ENCODE measurements at regions not wholly inside any gene's neighbourhood (a gene's known extent, or its start where the extent isn't known, plus 50 kb on each side); places are given as distances from the start of the nearest gene placed in this dataset.
A peak's percentile ranks its signal among the peaks of the same experiment; 100 is the strongest.

DNA sequence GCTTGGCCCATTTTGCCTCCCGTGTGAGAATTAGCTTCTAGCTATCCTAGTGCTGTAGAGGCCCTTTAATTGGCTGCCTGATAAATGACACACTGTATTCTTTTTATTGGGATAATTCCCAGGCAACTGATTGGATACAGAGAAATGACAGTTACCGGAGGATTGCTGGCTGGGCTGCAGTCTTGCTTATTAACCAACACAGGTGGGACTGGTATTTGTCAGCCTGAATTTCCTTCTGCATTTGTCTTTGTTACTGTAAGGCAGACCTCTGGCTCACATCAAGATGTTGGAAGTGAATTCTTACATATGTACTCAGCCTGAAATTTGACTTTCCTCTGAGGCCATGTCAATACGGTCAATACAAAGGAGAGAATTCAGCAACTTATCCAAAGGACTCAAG is 650.8 kb upstream of the SOX9 start:
- H3K27ac Mint-ChIP-seq = no peak overlapping the region
- H3K27me3 Mint-ChIP-seq (ENCODE audit: low read depth) = peaks cover 3% of the 10 kb centered on the region
- peaks cover 6% of the 10 kb centered on the region for H3K4me1 Mint-ChIP-seq
- TF ChIP-seq, protein P1, sequence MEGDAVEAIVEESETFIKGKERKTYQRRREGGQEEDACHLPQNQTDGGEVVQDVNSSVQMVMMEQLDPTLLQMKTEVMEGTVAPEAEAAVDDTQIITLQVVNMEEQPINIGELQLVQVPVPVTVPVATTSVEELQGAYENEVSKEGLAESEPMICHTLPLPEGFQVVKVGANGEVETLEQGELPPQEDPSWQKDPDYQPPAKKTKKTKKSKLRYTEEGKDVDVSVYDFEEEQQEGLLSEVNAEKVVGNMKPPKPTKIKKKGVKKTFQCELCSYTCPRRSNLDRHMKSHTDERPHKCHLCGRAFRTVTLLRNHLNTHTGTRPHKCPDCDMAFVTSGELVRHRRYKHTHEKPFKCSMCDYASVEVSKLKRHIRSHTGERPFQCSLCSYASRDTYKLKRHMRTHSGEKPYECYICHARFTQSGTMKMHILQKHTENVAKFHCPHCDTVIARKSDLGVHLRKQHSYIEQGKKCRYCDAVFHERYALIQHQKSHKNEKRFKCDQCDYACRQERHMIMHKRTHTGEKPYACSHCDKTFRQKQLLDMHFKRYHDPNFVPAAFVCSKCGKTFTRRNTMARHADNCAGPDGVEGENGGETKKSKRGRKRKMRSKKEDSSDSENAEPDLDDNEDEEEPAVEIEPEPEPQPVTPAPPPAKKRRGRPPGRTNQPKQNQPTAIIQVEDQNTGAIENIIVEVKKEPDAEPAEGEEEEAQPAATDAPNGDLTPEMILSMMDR (IDR thresholded peaks at IDR 0.05; ENCODE audit: unreplicated experiment) = no peak
- no peak for DNase-seq (ENCODE audit: low spot score in 2 of 2, unreplicated experiment in 2 of 2)
- no peaks in the 10 kb centered on the region for H3K9me3 Mint-ChIP-seq
- no peak overlapping the region for H3K4me3 Mint-ChIP-seq
- H3K36me3 Mint-ChIP-seq = no peaks in the 10 kb centered on the region

DNA sequence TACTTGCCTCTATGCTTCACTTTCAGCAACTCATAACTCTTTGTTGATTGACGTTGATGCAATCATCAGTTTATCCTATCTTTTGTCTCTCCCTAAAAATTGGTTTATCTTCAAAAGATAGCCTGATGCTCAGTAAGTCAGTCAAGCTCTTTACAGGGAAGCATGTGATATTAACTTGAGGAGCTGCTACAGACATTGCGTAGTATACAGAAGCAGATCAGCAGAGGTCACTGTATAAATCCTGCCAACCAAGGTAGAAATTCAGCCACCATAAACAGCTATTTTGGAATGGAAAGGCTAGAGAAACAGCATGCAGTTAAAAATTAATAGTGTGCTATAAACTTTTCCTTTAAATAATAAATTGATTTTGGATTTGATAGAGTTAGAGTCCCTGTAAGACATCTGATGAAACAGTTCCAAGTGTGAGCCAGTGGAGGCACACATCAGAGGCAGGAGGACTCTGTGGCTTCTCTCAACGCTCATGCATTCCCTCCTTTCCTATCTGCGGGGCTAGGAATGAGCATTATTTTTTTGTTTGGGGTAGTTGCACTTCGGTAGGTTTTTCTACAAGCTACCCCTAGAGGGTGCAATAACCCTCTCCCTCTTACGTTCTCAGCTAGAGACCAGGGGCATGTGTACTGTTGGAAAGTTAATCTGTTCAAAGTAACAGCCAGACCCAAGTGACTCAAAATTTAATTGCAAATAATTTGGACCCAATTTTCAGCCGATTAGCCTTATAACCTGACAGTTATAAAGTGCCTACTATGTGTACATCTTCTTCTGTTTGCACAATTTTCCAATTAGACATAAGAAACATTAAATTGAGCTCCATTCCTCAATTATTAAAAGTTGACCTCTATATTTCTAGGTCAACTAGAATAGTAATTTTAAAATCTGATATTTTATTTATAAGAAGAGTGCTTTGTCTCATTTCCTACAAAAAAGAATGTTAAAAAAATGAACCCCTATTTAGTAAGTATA is 647.7 kb upstream of the SOX9 start:
- H3K36me3 Mint-ChIP-seq = no peaks in the 10 kb centered on the region
- no peaks in the 10 kb centered on the region for H3K27me3 Mint-ChIP-seq (ENCODE audit: low read depth)
- DNase-seq (ENCODE audit: low spot score in 2 of 2, unreplicated experiment in 2 of 2) = no peak
- no peak overlapping the region for H3K27ac Mint-ChIP-seq
- H3K9me3 Mint-ChIP-seq = no peaks in the 10 kb centered on the region
- TF ChIP-seq, protein P1 (IDR thresholded peaks at IDR 0.05; ENCODE audit: unreplicated experiment) = peak; percentile 62
- H3K4me3 Mint-ChIP-seq = no peak overlapping the region
- peaks cover 6% of the 10 kb centered on the region for H3K4me1 Mint-ChIP-seq

DNA sequence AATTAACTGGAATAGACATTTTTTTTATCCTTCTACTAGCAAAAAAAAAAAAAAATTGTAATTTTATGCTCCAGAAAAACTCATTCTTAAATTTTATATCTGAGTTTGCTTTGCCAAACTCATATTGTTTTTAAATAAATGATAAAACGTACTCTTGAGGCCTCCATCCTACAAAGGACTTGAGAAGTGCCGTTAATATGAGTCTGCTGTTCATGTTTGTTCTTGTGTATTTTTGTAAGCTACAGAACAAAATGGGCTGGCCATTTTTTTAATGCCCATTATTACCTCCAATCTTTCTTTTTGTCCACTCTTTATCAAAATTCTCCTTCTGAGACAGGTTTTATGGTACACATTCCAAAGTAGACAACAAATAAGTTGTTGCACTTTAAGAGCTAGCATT is 643.5 kb upstream of the SOX9 start:
- Mint-ChIP-seq H3K4me1 (peaks cover 2% of the 10 kb centered on the region), H3K36me3 (no peaks in the 10 kb centered on the region), H3K4me3 (no peak overlapping the region), H3K9me3 (no peaks in the 10 kb centered on the region), H3K27ac (no peak overlapping the region), H3K27me3 (ENCODE audit: low read depth) (no peaks in the 10 kb centered on the region)
- TF ChIP-seq, protein P1 (IDR thresholded peaks at IDR 0.05; ENCODE audit: unreplicated experiment) = no peak
- no peak for DNase-seq (ENCODE audit: low spot score in 2 of 2, unreplicated experiment in 2 of 2)

DNA sequence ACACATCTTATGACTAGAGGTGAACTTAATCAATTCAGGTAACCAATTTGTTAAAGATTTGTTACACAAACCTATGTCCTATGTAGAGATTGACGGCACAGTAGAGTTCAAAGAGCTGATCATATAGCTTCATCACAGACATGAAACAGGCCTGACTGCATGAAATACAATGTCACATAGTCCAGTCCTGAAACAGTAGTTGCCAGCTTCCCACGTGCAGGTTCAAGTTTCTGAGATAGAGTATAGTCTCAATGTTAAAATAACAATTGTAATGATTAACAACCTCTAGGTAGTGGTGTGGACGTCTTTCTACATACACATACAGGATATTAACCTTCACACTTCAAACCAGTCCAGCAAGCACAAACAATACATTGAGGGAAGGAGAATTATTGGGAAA is 640.7 kb upstream of the SOX9 start:
- Mint-ChIP-seq H3K36me3 (no peaks in the 10 kb centered on the region), H3K27ac (no peak overlapping the region), H3K27me3 (ENCODE audit: low read depth) (no peaks in the 10 kb centered on the region), H3K4me3 (no peak overlapping the region), H3K4me1 (peaks cover 6% of the 10 kb centered on the region), H3K9me3 (no peaks in the 10 kb centered on the region)
- no peak for DNase-seq (ENCODE audit: low spot score in 2 of 2, unreplicated experiment in 2 of 2)
- TF ChIP-seq, protein P1 (IDR thresholded peaks at IDR 0.05; ENCODE audit: unreplicated experiment) = no peak

DNA sequence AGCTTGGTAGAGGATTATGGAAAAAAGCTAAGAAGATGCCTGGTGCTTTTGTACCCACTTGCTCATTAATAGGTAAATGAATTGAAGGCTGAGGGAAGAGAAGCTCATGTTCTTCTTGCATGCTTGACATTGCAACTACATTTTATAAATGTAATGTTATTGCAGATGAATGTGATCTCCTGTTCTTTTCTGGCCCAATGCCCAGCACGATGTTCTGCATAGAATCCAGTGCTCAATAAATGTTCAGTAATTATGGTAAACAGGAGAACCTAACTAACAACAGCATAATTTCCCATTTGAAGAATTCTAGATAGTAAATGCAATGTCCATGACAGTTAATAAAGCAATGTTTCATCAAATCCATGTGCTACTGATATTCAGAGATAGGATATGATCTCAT is 638.2 kb upstream of the SOX9 start:
- H3K27me3 Mint-ChIP-seq (ENCODE audit: low read depth) = no peaks in the 10 kb centered on the region
- H3K4me3 Mint-ChIP-seq = no peak overlapping the region
- peaks cover 6% of the 10 kb centered on the region for H3K4me1 Mint-ChIP-seq
- no peak overlapping the region for H3K27ac Mint-ChIP-seq
- H3K36me3 Mint-ChIP-seq = no peaks in the 10 kb centered on the region
- TF ChIP-seq, protein P1 (IDR thresholded peaks at IDR 0.05; ENCODE audit: unreplicated experiment) = no peak
- H3K9me3 Mint-ChIP-seq = no peaks in the 10 kb centered on the region
- no peak for DNase-seq (ENCODE audit: low spot score in 2 of 2, unreplicated experiment in 2 of 2)
